ENCODE measurements at regions not wholly inside any gene's neighbourhood (a gene's known extent, or its start where the extent isn't known, plus 50 kb on each side); places are given as distances from the start of the nearest gene placed in this dataset.

GRCh38 chr6:1088492-1089001 is 223.4 kb upstream of the FOXQ1 start:
- no peak for DNase-seq (ENCODE audit: low read depth)

GRCh38 chr6:1087154-1087843 is 224.6 kb upstream of the FOXQ1 start:
- no peak for DNase-seq (ENCODE audit: low read depth)

- no peak for DNase-seq (ENCODE audit: low read depth)
Measured at GRCh38 chr6:1086446-1087153, 225.3 kb upstream of the FOXQ1 start.

DNA sequence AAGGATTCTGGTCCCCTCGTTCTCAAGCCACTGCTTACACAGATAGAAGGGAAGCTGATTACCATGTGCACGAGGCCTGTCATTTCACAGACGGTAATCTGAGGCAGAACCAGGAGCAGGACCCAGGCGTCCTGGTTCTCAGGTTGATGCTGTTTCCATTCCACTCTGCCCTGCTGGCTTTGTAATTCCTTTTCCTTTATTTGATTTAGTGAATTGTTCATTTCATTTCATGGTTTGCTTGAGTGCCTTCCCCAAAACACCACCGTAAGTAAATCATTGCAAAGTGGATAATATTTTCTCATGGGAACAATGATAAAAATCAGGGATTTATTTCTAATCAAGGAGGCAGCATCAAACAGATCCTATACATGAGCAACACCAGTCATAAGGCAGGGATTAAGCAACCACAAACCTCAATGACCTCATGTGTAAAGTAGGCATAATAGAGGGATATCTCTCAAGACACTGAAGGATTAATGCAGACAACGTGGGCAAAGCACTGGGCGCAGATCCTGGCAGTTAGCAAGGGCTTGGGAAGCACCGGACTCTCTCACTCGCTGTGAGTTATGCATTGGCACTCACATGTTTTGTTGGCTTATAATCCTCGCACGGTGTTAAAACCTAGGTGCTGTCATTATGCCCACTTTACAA is 229.5 kb upstream of the FOXQ1 start:
- DNase-seq (ENCODE audit: low read depth) = peak; percentile 65

DNA sequence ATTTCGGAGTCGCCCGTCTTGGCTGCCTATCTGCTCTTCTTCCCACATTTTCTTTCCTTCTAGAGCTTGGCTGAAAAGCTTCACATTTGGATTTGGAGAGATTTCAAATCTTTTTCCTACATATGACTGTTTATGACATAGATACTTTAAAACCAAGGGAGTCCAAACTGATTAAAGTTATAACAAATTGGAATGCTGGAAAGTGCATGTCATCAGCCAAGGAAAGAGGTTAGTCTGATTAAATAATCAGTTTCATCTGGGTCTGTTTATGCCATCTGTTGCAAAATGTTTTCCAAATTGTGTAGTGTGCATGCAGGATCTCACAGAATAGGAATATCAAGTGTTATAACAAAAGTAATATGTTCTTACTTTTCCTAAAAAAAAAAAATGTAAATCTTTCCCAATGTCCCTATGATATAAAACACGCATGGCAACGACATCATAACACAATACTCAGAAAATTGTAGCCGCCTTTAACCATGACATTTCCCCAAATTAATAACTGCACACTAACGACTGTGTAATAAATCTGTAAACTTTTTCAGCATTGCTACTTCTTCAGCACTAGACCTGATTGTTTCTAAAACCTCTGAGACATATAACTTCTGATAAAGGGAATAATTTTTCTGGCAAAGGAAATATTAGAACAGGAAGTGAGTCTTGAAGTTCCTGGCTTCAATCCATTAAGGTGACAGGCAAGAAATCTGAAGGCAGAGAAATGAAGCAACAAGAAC is 230.2 kb upstream of the FOXQ1 start:
- DNase-seq (ENCODE audit: low read depth) = peak; percentile 74

DNA sequence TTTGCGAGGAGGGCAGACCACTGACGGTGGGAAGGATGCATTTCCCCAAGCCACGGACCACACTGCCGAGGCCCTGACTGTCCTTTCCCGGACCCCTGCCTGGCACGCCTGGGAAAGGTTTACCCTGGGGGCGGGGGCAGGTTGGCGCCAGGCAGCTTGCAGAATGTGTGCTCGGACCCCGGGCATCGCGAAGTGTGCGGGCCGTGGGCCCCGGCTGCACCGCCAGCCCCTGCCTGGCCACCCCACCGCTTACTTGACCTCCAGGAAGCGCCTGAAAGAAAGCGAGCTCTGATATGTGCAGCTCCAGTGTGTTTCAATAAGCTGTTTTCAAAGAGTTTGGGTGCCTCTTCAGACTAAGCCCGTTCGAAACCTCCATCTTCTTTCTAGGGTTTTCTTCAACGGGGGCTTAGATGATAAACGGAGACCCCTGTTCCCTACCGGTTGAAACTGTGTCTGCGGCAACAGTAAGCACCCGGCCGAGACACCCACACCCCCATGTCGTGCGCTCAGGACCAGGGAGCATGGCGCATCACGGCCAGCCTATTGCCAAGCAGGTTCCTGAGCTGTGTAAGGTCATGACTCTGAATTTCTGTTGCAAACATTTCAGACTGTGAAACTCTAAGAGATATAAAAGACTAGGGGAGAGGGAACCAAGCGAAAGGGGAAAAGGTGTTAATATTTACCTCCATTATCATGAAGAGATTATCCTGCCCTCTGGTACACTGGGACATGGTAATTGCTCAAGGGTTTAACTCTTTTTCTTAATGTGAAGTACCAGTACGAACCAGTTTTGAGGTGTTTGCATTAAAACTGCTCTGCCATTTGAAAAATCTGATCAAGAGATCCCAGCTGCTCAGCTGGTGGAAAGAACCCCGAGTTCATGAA is 231.2 kb upstream of the FOXQ1 start:
- DNase-seq (ENCODE audit: low read depth) = no peak

DNA sequence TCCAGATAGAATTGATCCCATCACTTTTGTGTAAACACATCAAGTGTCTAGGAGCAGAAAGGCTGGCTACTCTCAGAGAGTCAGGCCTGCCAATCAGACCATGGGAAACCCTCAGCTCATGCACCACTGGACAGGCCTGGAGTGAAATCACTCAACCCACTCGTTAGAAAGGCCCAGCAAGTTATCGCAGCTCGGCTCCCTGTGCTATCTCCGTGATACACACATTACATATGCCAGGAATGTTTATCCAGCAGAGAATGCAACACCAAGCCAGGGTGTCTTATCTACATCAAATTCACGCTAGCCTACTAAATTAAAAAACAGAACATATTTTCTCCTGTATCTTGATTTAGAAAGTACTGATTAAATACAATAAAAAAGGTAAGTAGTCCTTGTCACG is 232.4 kb upstream of the FOXQ1 start:
- DNase-seq (ENCODE audit: low read depth) = peak; percentile 30

DNA sequence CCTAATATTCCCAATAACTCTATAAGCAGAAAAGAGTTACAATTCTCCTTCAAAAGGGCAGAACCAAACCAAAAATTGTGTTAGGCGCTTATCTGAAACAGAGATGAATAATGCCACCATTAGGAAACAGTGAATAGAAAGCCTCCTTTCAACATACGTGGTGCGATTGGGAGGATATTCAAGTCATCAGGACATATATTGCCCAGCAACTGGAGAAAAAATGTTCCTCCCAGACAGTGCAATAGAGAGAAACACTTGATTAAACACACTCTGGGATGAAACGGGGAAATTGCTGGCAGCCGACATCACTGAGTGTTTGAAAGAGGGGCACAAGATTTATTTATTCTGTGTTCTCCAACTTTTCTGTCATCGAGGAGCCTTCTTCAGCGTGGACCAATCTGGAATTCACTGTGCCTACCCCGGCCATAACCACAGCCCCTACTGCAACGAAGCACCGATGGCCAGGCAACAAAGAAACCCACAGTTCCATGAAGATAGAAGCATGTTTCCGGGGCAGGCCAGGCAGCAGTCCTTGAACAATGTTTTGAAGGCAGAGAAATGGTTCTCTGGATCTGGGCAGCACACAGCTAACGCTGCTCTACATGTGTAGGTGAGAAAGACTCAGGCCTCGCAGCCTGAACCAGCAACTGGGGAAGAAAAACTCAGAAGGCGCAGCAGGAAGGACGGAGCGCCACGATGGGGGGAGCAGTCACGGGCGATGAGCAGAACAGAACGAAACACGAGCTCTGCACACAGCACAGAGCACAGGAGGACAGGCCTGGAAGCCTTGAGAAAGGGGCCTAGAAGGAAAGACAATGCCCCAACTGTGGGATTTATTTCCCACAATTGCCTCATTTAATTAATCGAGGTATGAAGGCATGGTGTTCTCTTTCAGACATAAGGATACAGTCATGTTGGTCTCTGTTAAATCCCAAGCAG is 234.2 kb upstream of the FOXQ1 start:
- no peak for DNase-seq (ENCODE audit: low read depth)

GRCh38 chr6:1076531-1077459 is 235.1 kb upstream of the FOXQ1 start:
- no peak for DNase-seq (ENCODE audit: low read depth)

DNA sequence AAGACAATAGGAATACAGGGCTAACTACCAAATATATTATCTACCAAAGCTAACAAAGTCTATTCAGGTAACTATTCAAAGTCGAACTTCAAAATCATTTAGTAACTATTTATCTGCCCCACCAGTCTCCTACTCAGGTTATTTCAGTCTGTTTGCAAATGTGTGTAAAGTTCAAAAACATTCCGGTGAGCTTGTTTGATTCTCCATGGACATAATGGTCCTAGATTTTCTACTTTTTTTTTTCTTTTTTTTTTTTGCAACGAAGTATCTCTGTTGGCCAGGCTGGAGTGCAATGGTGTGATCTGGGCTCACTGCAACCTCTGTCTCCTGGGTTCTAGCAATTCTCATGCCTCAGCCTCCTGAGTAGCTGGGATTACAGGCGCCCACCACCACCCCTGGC is 236.0 kb upstream of the FOXQ1 start:
- DNase-seq (ENCODE audit: low read depth) = no peak

- DNase-seq (ENCODE audit: low read depth) = peak; percentile 38
Measured at GRCh38 chr6:1075444-1075843, 236.5 kb upstream of the FOXQ1 start.

GRCh38 chr6:1070085-1070521 is 241.8 kb upstream of the FOXQ1 start:
- no peak for DNase-seq (ENCODE audit: low read depth)

GRCh38 chr6:1068905-1069304 is 243.0 kb upstream of the FOXQ1 start:
- no peak for DNase-seq (ENCODE audit: low read depth)

- DNase-seq (ENCODE audit: low read depth) = peak; percentile 16
Measured at GRCh38 chr6:1068068-1068467, 243.8 kb upstream of the FOXQ1 start.

- DNase-seq (ENCODE audit: low read depth) = peak; percentile 11
Measured at GRCh38 chr6:1067346-1067745, 244.6 kb upstream of the FOXQ1 start.

GRCh38 chr6:1066449-1067090 is 245.3 kb upstream of the FOXQ1 start:
- no peak for DNase-seq (ENCODE audit: low read depth)

DNA sequence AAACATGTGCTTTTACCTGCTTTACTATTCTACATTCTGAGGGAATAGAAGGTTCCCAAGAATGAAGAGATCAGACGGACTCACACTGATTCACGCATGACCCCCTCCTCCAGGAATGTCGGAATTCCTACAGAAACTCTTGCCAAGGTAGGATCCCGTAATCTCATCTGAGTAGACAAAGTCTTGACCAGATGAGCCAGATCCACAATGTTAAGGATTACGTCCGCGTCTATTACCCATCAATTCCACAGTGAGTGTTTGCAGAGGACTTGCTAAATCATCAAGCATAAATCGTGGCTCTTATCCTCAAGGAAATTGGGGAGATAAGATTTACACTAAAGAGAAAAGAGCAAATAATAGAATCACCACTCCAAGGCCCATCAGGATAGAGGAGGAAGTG is 245.9 kb upstream of the FOXQ1 start:
- no peak for DNase-seq (ENCODE audit: low read depth)

- peak; percentile 66 for DNase-seq (ENCODE audit: low read depth)
Measured at GRCh38 chr6:1063671-1064355, 248.1 kb upstream of the FOXQ1 start.
